Glutamatergic neuron (in vitro differentiated cells): ENCODE measurements at regions not wholly inside any gene's neighbourhood (a gene's known extent, or its start where the extent isn't known, plus 50 kb on each side); places are given as distances from the start of the nearest gene placed in this dataset.

ENCODE experiments used
- DNase-seq: peaks from one replicate; pipeline ENCODE4 v3.0.0; 2022
- H3K27ac Mint-ChIP-seq: one replicate; pipeline ENCODE4 v1.8.0; 2020; ENCODE audit warnings: mild to moderate bottlenecking, mixed read lengths, inconsistent platforms; ENCODE audit not compliant: unreplicated experiment
- H3K27me3 Mint-ChIP-seq: one replicate; pipeline ENCODE4 v1.8.0; 2020; ENCODE audit warnings: mild to moderate bottlenecking, moderate library complexity, mixed read lengths, inconsistent platforms; ENCODE audit not compliant: unreplicated experiment
- H3K36me3 Mint-ChIP-seq: one replicate; pipeline ENCODE4 v1.8.0; 2020; ENCODE audit warnings: mild to moderate bottlenecking, mixed read lengths, inconsistent platforms; ENCODE audit not compliant: unreplicated experiment
- H3K4me1 Mint-ChIP-seq: one replicate; pipeline ENCODE4 v1.8.0; 2020; ENCODE audit warnings: mild to moderate bottlenecking, low read depth, mixed read lengths, inconsistent platforms; ENCODE audit not compliant: unreplicated experiment
- H3K4me3 Mint-ChIP-seq: one replicate; pipeline ENCODE4 v1.8.0; 2020; ENCODE audit warnings: mild to moderate bottlenecking, mixed read lengths, inconsistent platforms; ENCODE audit not compliant: unreplicated experiment
- H3K9me3 Mint-ChIP-seq: one replicate; pipeline ENCODE4 v1.8.0; 2020; ENCODE audit warnings: mild to moderate bottlenecking, moderate library complexity, mixed read lengths, inconsistent platforms; ENCODE audit not compliant: unreplicated experiment
- TF ChIP-seq, protein P1 (sequence below): fragments of 200-600 bp; sonication (generic); IDR thresholded peaks from one replicate; pipeline ENCODE4 v1.5.0; 2021; ENCODE audit not compliant: partially characterized antibody, unreplicated experiment

DNA sequence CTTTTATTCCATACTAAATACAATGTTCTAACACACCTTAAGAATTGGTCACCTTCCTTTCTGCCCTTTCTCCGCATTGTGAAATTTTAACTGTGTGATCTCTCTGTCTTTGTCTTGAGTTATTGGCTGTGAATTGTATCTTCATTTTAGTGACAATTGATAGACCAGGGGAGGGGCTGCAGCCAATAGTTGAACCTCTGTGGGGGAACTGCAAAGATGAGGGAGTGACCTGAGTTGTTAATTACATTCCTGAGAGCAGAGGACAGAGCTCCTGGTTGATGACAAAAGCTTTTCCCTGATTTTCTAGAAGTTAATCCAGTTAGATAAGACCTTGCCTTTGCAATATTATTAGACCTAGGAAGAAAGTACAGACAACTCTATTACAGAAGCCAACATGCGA lies 1535.7 kb downstream of the BRINP3 start:
- H3K4me1 Mint-ChIP-seq: no peaks in the 10 kb centered on the region
- no peaks in the 10 kb centered on the region for H3K36me3 Mint-ChIP-seq
- H3K27me3 Mint-ChIP-seq: no peaks in the 10 kb centered on the region
- H3K9me3 Mint-ChIP-seq: no peaks in the 10 kb centered on the region
- TF ChIP-seq, protein P1, sequence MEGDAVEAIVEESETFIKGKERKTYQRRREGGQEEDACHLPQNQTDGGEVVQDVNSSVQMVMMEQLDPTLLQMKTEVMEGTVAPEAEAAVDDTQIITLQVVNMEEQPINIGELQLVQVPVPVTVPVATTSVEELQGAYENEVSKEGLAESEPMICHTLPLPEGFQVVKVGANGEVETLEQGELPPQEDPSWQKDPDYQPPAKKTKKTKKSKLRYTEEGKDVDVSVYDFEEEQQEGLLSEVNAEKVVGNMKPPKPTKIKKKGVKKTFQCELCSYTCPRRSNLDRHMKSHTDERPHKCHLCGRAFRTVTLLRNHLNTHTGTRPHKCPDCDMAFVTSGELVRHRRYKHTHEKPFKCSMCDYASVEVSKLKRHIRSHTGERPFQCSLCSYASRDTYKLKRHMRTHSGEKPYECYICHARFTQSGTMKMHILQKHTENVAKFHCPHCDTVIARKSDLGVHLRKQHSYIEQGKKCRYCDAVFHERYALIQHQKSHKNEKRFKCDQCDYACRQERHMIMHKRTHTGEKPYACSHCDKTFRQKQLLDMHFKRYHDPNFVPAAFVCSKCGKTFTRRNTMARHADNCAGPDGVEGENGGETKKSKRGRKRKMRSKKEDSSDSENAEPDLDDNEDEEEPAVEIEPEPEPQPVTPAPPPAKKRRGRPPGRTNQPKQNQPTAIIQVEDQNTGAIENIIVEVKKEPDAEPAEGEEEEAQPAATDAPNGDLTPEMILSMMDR: no peak
- no peak overlapping the region for H3K4me3 Mint-ChIP-seq
- no peak for DNase-seq
- H3K27ac Mint-ChIP-seq: no peak overlapping the region

DNA sequence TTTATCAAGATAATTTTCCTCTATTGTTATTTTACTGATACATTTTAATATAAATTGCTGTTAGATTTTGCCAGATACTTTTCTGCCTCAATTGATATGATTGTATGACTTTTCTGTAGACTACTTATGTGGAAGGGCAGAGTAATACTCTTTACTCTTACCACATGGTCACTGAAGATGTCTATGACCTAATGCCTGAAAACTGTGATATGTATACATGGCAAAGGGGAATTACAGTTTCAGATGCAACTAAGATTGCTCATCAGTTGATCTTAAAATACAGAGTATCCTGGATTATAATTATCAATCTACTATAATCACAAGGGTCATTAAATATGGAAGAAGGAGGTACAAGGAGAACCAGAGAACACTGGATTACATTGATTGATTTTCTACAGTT lies 1528.0 kb downstream of the BRINP3 start:
- H3K36me3 Mint-ChIP-seq: no peaks in the 10 kb centered on the region
- no peak overlapping the region for H3K27ac Mint-ChIP-seq
- TF ChIP-seq, protein P1: no peak
- no peaks in the 10 kb centered on the region for H3K9me3 Mint-ChIP-seq
- H3K4me3 Mint-ChIP-seq: no peak overlapping the region
- DNase-seq: no peak
- H3K27me3 Mint-ChIP-seq: peaks cover 2% of the 10 kb centered on the region
- no peaks in the 10 kb centered on the region for H3K4me1 Mint-ChIP-seq

DNA sequence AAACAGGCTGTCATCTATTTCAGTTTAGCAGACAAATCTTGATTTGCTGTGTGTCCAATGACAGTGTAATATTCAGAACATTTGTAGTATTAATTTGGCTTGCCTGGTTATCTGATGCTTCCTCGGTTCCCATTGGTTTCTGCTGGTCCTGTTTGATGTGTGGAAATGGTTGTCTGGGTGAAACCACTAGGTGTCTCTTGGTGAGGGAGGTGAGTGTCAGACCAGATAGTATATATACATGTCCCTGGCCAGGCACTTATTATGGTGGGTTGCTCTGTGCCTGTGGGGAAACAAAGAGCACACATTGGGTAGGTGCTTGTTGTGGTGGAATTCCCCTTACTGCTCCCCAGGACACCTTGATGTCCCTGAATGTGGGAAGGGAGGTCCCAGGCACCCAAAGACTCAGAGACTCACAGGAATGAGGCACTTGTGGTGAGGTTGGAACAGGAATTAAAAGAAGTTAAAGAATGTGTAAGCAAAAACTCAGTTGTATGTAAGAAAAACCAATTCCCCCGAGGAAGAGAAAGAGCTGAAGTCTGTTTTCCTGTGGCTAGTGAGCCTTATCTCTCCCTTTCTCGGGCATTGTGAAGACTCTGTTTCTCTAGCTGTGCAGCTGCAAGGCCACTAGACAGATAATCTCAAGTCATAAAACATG lies 1519.1 kb downstream of the BRINP3 start:
- Mint-ChIP-seq H3K9me3 (no peaks in the 10 kb centered on the region), H3K27ac (no peak overlapping the region), H3K27me3 (no peaks in the 10 kb centered on the region), H3K4me1 (no peaks in the 10 kb centered on the region), H3K4me3 (no peak overlapping the region), H3K36me3 (peaks cover 5% of the 10 kb centered on the region)
- no peak for DNase-seq
- TF ChIP-seq, protein P1: no peak

GRCh38 chr1:188986745-188987417 lies 1490.8 kb downstream of the BRINP3 start:
- TF ChIP-seq, protein P1: no peak
- Mint-ChIP-seq H3K27ac (no peak overlapping the region), H3K27me3 (peaks cover 2% of the 10 kb centered on the region), H3K36me3 (no peaks in the 10 kb centered on the region), H3K4me3 (no peak overlapping the region), H3K9me3 (no peaks in the 10 kb centered on the region), H3K4me1 (peaks cover 10% of the 10 kb centered on the region)
- DNase-seq: peak; percentile 63

GRCh38 chr1:188988589-188988988 lies 1489.1 kb downstream of the BRINP3 start:
- DNase-seq: no peak
- Mint-ChIP-seq H3K4me3 (no peak overlapping the region), H3K9me3 (no peaks in the 10 kb centered on the region), H3K27me3 (peaks cover 2% of the 10 kb centered on the region), H3K36me3 (no peaks in the 10 kb centered on the region), H3K27ac (no peak overlapping the region), H3K4me1 (peaks cover 12% of the 10 kb centered on the region)
- TF ChIP-seq, protein P1: no peak
